ENCODE measurements at regions not wholly inside any gene's neighbourhood (a gene's known extent, or its start where the extent isn't known, plus 50 kb on each side); places are given as distances from the start of the nearest gene placed in this dataset.
A peak's percentile ranks its signal among the peaks of the same experiment; 100 is the strongest.

- no peak for DNase-seq (ENCODE audit: low read depth)
Measured at GRCh38 chr1:117678246-117678977, 72.6 kb downstream of the TENT5C start.

GRCh38 chr1:117679299-117679698 lies 73.5 kb downstream of the TENT5C start:
- no peak for DNase-seq (ENCODE audit: low read depth)

- no peak for DNase-seq (ENCODE audit: low read depth)
Measured at GRCh38 chr1:117679868-117680267, 74.0 kb downstream of the TENT5C start.

GRCh38 chr1:117680316-117681002 lies 74.6 kb downstream of the TENT5C start:
- no peak for DNase-seq (ENCODE audit: low read depth)

- no peak for DNase-seq (ENCODE audit: low read depth)
Measured at GRCh38 chr1:117681093-117681900, 75.4 kb downstream of the TENT5C start.

GRCh38 chr1:117681901-117682250 lies 76.0 kb downstream of the TENT5C start:
- DNase-seq (ENCODE audit: low read depth): no peak

GRCh38 chr1:117682372-117682771 lies 76.5 kb downstream of the TENT5C start:
- DNase-seq (ENCODE audit: low read depth): no peak

- no peak for DNase-seq (ENCODE audit: low read depth)
Measured at GRCh38 chr1:117683571-117684285, 77.9 kb downstream of the TENT5C start.

- no peak for DNase-seq (ENCODE audit: low read depth)
Measured at GRCh38 chr1:117685936-117686806, 80.3 kb downstream of the TENT5C start.

- DNase-seq (ENCODE audit: low read depth): no peak
Measured at GRCh38 chr1:117686907-117687306, 81.1 kb downstream of the TENT5C start.

GRCh38 chr1:117689997-117690625 lies 84.3 kb downstream of the TENT5C start:
- DNase-seq (ENCODE audit: low read depth): no peak

GRCh38 chr1:117691942-117692341 lies 86.1 kb downstream of the TENT5C start:
- no peak for DNase-seq (ENCODE audit: low read depth)

GRCh38 chr1:117694543-117694942 lies 88.7 kb downstream of the TENT5C start:
- no peak for DNase-seq (ENCODE audit: low read depth)

GRCh38 chr1:117695796-117696490 lies 90.1 kb downstream of the TENT5C start:
- DNase-seq (ENCODE audit: low read depth): no peak

GRCh38 chr1:117696561-117696960 lies 90.7 kb downstream of the TENT5C start:
- DNase-seq (ENCODE audit: low read depth): no peak

GRCh38 chr1:117697220-117697781 lies 91.5 kb downstream of the TENT5C start:
- DNase-seq (ENCODE audit: low read depth): no peak

- no peak for DNase-seq (ENCODE audit: low read depth)
Measured at GRCh38 chr1:117698398-117699160, 92.7 kb downstream of the TENT5C start.

GRCh38 chr1:117699953-117700352 lies 94.1 kb downstream of the TENT5C start:
- DNase-seq (ENCODE audit: low read depth): no peak

GRCh38 chr1:117702654-117703053 lies 96.8 kb downstream of the TENT5C start:
- DNase-seq (ENCODE audit: low read depth): peak; percentile 7

Measured in CMK (cell line).